ENCODE measurements at regions not wholly inside any gene's neighbourhood (a gene's known extent, or its start where the extent isn't known, plus 50 kb on each side); places are given as distances from the start of the nearest gene placed in this dataset.

DNA sequence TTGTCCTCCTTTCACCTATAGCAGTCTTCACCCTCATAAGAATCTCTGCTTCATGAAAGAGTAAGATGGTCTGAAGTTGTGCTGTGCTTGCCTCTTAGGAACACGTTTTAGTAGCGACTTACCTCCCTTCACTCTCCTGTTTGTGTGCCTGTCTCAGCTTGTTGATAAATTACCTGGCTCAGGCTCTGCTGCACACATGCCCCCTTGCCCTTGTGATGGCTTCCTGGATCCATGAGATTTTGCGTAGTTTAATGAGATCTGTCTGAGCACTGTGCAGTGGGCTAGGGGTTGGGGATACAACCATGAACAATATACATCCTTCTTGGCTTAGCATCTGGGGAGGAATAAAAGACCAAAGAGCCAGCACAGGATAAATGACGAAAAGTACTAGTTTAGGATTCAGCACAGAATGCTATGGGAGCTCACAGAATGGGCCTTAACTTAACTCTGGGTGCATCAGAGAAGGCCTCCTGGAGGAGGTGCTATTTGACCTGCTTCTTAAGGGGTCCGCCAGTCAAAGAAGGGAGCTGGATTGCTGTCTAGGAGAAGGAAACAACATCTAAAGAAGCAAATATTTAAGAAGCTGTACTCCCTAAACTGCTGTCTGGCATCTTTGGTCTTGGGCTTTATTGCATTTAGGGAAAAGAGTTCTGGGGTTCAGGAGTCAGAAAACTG lies 175.7 kb upstream of the PLXNA2 start:
- no peak for ATAC-seq
- H3K4me3 Mint-ChIP-seq: no peak overlapping the region
- no peaks in the 10 kb centered on the region for H3K4me1 Mint-ChIP-seq (ENCODE audit: low read depth)
- no peak for DNase-seq
- H3K9me3 Mint-ChIP-seq: no peaks in the 10 kb centered on the region
- peaks cover 5% of the 10 kb centered on the region for H3K27me3 Mint-ChIP-seq (ENCODE audit: low read depth)
- H3K36me3 Mint-ChIP-seq (ENCODE audit: insufficient read depth): no peaks in the 10 kb centered on the region

DNA sequence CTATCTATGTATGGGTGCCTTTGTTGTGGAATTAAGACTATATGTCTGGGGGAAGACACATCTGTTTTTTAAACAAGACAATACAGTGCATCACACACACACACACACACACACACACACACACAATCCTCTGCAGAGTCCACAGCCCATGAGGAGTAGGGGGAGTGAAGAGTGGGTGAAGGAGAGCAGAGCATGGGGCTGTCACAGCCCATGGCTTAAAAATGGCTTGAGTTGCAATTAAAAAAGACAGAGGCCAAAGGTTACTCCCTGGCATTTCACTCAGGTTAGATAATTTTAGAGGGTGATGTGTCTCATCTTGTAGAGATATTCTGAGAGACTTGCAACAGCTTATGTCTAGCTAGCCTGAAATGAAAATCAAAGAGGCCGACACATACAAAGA lies 176.5 kb upstream of the PLXNA2 start:
- H3K9me3 Mint-ChIP-seq: no peaks in the 10 kb centered on the region
- no peaks in the 10 kb centered on the region for H3K4me1 Mint-ChIP-seq (ENCODE audit: low read depth)
- H3K4me3 Mint-ChIP-seq: no peak overlapping the region
- H3K36me3 Mint-ChIP-seq (ENCODE audit: insufficient read depth): no peaks in the 10 kb centered on the region
- H3K27me3 Mint-ChIP-seq (ENCODE audit: low read depth): peaks cover 5% of the 10 kb centered on the region
- no peak for ATAC-seq
- no peak for DNase-seq

DNA sequence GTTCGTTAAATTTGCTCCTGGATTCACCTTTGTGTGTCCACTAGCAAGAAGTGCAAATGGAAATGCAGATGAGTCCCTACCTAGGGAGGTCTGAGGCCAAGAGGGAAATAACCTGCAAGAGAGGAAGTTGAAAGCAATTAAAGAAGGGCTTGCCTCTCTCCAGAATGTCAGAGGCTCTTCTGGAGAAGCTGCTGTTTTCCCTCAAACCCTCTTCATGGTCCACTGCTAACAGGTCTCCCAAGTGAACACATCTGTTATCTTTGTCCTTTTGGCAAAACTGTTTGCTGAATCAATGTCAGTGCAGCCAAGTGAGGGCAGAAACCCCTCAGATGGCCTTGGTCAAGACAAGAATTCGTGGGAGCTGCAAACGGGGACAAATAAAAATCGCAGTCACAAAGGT lies 177.3 kb upstream of the PLXNA2 start:
- H3K36me3 Mint-ChIP-seq (ENCODE audit: insufficient read depth): no peaks in the 10 kb centered on the region
- DNase-seq (no peak), ATAC-seq (no peak)
- no peak overlapping the region for H3K4me3 Mint-ChIP-seq
- H3K27me3 Mint-ChIP-seq (ENCODE audit: low read depth): peaks cover 4% of the 10 kb centered on the region
- H3K4me1 Mint-ChIP-seq (ENCODE audit: low read depth): no peaks in the 10 kb centered on the region
- H3K9me3 Mint-ChIP-seq: no peaks in the 10 kb centered on the region

DNA sequence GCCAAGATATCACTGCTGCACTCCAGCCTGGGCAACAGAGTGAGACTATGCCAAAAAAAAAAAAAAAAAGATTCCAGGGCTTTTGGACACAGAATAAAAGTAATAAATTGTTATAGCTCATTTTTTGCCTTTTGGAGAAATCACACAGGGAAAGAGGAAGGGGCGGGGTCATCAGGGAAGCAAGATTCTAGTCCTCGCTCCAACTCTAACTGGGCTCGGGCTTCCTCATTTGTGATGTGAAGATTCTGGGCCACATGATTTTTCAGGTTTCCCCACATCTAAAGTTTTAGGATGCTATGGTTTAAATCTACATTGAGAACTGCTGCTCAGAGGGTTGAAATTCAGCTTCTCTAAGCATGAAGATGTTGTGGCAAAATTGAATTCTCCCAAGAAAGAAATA lies 179.3 kb upstream of the PLXNA2 start:
- ATAC-seq: no peak
- H3K27me3 Mint-ChIP-seq (ENCODE audit: low read depth): peaks cover 4% of the 10 kb centered on the region
- H3K36me3 Mint-ChIP-seq (ENCODE audit: insufficient read depth): no peaks in the 10 kb centered on the region
- H3K4me3 Mint-ChIP-seq: no peak overlapping the region
- no peak for DNase-seq
- no peaks in the 10 kb centered on the region for H3K4me1 Mint-ChIP-seq (ENCODE audit: low read depth)
- no peaks in the 10 kb centered on the region for H3K9me3 Mint-ChIP-seq

DNA sequence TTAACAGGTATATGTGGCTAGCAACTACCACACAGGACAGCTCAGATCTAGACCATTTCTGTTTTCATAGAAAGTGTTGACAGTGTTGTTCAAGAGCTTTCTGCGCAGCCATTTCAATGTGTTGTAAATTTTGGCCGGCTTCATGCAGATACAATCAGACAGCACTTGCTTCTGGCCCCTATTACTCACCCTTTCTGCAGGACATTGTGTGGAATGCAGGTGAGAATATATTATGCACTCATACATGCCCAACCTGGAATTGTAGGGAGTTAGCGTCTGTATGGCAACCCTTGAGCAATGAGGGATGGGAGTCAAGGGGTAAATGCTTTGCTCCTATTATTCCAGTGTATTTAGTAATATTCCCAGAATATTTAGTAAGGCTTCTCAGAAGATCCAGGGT lies 180.9 kb upstream of the PLXNA2 start:
- no peaks in the 10 kb centered on the region for H3K9me3 Mint-ChIP-seq
- H3K4me3 Mint-ChIP-seq: no peak overlapping the region
- DNase-seq (no peak), ATAC-seq (no peak)
- no peaks in the 10 kb centered on the region for H3K36me3 Mint-ChIP-seq (ENCODE audit: insufficient read depth)
- H3K4me1 Mint-ChIP-seq (ENCODE audit: low read depth): no peaks in the 10 kb centered on the region
- peaks cover 7% of the 10 kb centered on the region for H3K27me3 Mint-ChIP-seq (ENCODE audit: low read depth)

DNA sequence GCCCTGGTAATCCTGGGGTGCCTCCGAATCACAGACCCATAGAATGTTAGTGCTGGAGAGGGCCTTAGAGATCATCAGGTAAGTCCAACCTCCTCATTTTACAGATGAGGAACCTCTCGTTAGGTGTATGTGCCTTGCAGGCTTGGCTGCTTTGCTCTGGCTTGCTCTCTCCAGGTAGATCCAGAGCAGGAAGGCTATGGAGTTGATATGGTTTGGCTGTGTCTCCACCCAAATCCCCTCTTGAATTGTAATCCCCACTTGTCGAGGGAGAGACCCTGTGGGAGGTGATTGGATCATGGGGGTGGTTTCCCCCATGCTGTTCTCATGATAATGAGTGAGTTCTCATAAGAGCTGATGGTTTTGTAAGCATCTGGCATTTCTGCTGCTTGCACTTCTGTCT lies 186.0 kb upstream of the PLXNA2 start:
- no peaks in the 10 kb centered on the region for H3K9me3 Mint-ChIP-seq
- no peaks in the 10 kb centered on the region for H3K4me1 Mint-ChIP-seq (ENCODE audit: low read depth)
- DNase-seq: no peak
- H3K36me3 Mint-ChIP-seq (ENCODE audit: insufficient read depth): no peaks in the 10 kb centered on the region
- peaks cover 6% of the 10 kb centered on the region for H3K27me3 Mint-ChIP-seq (ENCODE audit: low read depth)
- no peak for ATAC-seq
- no peak overlapping the region for H3K4me3 Mint-ChIP-seq

DNA sequence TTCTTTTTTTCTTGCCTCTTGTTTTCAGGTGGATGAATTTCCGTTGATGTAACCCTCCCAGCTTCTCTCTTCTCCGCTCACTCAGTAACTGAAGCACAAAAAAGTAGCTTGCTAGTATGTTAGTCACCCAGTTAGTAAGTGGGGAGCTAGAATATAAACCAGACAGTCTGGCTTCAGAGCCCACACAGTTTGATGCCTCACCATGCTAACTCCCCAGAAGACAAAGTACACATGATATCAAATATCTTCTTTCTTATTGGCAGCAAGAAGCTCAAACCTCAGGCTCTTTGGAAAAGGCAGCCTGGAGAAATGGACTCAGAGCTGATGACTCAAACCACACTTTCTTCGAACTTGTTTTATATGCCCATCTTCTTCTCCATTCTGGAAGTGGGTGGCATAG lies 187.5 kb upstream of the PLXNA2 start:
- DNase-seq (no peak), ATAC-seq (no peak)
- H3K36me3 Mint-ChIP-seq (ENCODE audit: insufficient read depth): no peaks in the 10 kb centered on the region
- H3K4me3 Mint-ChIP-seq: no peak overlapping the region
- H3K9me3 Mint-ChIP-seq: no peaks in the 10 kb centered on the region
- H3K4me1 Mint-ChIP-seq (ENCODE audit: low read depth): no peaks in the 10 kb centered on the region
- peaks cover 5% of the 10 kb centered on the region for H3K27me3 Mint-ChIP-seq (ENCODE audit: low read depth)

DNA sequence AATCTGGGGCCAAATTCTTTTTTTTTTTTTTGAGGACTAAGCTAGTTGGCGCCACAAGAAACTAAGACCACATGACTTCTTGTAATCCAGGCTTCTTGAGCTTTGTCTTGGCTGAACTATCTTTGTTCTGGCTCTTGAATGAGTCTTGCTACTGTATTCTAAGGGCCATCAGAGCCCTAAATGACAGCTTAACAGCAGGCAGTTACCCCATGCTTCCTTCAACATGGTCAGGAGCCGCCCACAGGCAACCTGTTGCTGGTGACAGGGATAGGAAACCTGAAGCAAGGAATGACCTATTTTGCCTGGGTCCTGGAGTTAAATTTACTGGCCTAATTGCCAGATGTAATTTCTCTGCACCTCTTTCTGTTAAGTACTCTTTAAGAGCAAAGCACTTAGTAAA lies 188.2 kb upstream of the PLXNA2 start:
- Mint-ChIP-seq H3K9me3 (no peaks in the 10 kb centered on the region), H3K36me3 (ENCODE audit: insufficient read depth) (no peaks in the 10 kb centered on the region), H3K27me3 (ENCODE audit: low read depth) (peaks cover 5% of the 10 kb centered on the region), H3K4me1 (ENCODE audit: low read depth) (no peaks in the 10 kb centered on the region), H3K4me3 (no peak overlapping the region)
- ATAC-seq: no peak
- DNase-seq: no peak

DNA sequence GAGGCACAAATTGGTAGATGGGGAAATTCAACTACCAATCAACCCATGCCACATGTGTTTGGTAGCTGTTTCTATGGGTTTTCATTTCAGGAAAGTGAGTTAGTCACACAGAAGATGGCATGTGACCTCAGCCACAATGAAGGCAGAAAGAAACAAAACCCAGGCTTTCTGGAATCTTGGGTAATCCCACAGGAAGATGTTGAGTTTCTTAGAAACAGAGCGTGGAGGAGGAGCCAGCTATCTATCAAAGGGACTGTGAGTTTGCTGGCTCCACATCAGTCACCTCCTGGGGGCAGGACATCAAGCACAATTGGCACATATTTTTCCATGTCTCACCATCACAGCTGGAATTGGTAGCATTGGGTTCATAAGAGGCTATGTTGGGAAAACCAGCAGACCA lies 188.9 kb upstream of the PLXNA2 start:
- no peak overlapping the region for H3K4me3 Mint-ChIP-seq
- no peaks in the 10 kb centered on the region for H3K4me1 Mint-ChIP-seq (ENCODE audit: low read depth)
- ATAC-seq (no peak), DNase-seq (no peak)
- no peaks in the 10 kb centered on the region for H3K9me3 Mint-ChIP-seq
- no peaks in the 10 kb centered on the region for H3K36me3 Mint-ChIP-seq (ENCODE audit: insufficient read depth)
- peaks cover 5% of the 10 kb centered on the region for H3K27me3 Mint-ChIP-seq (ENCODE audit: low read depth)

DNA sequence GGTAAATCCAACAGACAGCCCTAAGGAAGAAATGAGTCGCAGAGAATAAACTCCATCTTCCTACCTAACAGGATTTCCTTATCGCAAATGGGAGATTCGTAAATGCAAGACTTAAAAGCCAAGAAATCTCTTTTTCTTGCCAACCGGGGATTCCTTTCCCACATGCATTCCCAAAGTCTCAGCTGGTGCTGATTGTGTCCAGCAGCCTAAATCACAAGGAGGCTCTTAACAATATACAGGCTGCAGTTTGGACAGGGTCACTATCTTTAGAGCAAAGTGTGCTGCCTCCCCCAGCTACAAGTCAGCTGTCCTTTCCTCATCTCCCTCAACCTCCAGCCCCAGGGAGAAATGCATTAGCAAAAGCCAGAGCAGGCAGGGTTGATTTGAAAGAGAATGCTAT lies 189.8 kb upstream of the PLXNA2 start:
- peaks cover 5% of the 10 kb centered on the region for H3K27me3 Mint-ChIP-seq (ENCODE audit: low read depth)
- DNase-seq (no peak), ATAC-seq (no peak)
- no peak overlapping the region for H3K4me3 Mint-ChIP-seq
- H3K36me3 Mint-ChIP-seq (ENCODE audit: insufficient read depth): no peaks in the 10 kb centered on the region
- H3K4me1 Mint-ChIP-seq (ENCODE audit: low read depth): no peaks in the 10 kb centered on the region
- H3K9me3 Mint-ChIP-seq: peaks cover 3% of the 10 kb centered on the region

DNA sequence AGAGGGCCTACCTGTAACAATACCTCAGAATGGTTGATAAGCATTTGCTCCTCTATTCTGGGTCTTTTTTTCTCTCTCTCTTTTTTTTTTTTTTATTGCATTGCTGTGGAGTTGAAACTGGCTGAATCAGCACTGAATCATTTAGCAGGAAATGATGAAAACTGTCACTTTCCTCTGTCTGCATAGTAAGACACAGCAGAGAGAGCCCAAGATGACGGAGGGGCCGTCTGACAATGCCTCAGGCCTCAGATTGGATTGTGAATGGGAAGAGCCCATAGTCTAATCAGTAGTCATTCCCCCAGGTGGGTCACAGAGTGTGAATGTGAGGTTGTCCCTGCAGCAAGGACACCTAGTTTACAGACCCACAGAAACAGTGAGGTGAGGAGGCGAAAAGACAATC lies 193.2 kb upstream of the PLXNA2 start:
- Mint-ChIP-seq H3K36me3 (ENCODE audit: insufficient read depth) (no peaks in the 10 kb centered on the region), H3K4me3 (no peak overlapping the region), H3K9me3 (peaks cover 10% of the 10 kb centered on the region), H3K27me3 (ENCODE audit: low read depth) (peaks cover 2% of the 10 kb centered on the region), H3K4me1 (ENCODE audit: low read depth) (no peaks in the 10 kb centered on the region)
- DNase-seq: no peak
- peak; percentile 18 to 52 for ATAC-seq

DNA sequence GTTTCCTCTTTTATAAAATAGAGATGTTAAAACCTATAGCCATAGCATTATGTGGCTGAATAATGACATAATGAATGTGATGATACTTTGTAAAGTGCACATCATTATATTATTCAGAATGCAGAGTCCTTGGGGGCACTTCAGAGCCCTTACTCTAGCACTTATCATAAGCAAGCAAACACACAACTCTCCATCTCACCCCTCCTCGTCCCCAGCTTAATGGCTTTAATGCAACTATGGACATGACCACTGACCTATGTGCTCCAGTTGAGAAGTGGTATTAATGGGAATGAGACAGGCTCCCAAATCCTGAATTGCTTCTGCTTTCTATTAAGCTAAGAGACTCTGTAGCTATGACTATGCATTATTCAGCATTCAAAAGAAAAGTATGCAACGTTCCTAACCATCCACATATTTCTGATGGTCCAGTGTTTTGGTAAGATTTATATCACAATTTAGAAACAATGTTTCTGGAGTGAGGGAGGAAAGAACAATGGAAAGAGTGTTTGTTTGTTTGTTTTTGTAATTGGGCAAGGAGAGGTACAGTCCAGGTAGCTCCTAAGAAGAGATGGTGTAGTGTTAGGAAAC lies 194.0 kb upstream of the PLXNA2 start:
- no peak overlapping the region for H3K4me3 Mint-ChIP-seq
- peaks cover 2% of the 10 kb centered on the region for H3K27me3 Mint-ChIP-seq (ENCODE audit: low read depth)
- H3K36me3 Mint-ChIP-seq (ENCODE audit: insufficient read depth): no peaks in the 10 kb centered on the region
- DNase-seq (no peak), ATAC-seq (no peak)
- no peaks in the 10 kb centered on the region for H3K4me1 Mint-ChIP-seq (ENCODE audit: low read depth)
- peaks cover 18% of the 10 kb centered on the region for H3K9me3 Mint-ChIP-seq

DNA sequence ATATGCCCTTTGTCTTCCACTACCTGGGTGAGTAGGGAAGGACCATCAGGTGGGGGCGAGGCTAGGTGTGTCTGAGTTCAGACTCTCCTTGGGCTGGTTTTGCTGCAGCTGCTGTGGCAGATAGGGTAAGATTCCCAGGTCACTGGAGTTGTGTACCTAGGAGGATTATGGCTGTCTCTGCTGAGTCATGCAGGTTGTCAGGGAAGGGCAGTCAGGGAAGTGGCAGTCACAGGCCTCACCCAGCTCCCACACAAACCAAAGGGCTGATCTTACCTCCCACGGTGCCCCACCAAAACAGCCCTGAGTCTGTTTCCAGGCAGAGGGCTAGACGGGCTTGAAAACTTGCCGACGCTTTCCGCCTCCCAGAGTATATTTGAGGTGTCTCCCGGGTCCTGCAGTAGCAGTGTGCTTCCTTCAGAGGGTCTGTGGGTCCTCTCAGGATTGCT lies 201.6 kb upstream of the PLXNA2 start:
- Mint-ChIP-seq H3K4me3 (no peak overlapping the region), H3K36me3 (ENCODE audit: insufficient read depth) (no peaks in the 10 kb centered on the region), H3K9me3 (peaks cover 24% of the 10 kb centered on the region), H3K4me1 (ENCODE audit: low read depth) (no peaks in the 10 kb centered on the region), H3K27me3 (ENCODE audit: low read depth) (peaks cover 15% of the 10 kb centered on the region)
- ATAC-seq (no peak), DNase-seq (no peak)

DNA sequence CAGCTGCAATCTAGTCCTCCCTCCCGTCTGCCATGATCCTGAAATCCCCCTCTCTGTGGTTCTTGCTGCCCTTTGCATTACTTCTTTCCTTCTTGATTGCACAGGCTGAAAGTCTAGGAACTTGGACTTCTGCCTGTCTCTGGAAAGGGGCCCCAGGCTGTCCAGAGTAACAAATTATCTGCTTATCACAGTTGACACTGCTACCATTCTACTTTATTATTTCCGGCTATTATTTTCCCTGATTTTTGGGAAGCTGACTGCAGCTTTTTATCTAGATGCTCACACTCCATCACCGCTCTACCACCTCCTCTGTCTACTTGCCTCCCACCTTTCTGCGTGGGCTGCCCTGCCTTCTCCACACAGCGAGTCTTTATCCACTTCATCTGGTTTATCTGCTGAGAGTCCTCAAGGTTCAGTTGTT lies 202.1 kb upstream of the PLXNA2 start:
- no peaks in the 10 kb centered on the region for H3K4me1 Mint-ChIP-seq (ENCODE audit: low read depth)
- H3K36me3 Mint-ChIP-seq (ENCODE audit: insufficient read depth): no peaks in the 10 kb centered on the region
- peaks cover 23% of the 10 kb centered on the region for H3K9me3 Mint-ChIP-seq
- H3K27me3 Mint-ChIP-seq (ENCODE audit: low read depth): peaks cover 15% of the 10 kb centered on the region
- ATAC-seq: no peak
- DNase-seq: no peak
- no peak overlapping the region for H3K4me3 Mint-ChIP-seq

DNA sequence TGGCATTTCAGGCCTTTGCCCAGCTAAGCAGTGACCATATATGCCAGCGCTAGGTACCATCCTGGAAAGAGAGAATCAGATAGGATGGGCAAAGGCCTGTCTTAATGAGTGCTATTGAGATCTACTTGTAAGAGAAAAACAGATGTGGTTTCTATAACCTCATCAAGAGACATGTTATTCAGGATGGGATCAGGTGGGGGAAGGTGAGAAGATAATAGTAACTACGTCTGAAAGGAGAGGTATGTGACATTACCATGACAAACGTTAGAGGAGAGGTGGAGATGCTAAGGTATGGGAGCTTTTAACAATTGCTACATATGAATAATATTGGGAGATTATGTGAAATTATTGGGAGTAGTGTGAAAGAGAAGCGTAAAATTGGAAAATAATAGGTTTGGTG lies 204.2 kb upstream of the PLXNA2 start:
- DNase-seq (no peak), ATAC-seq (no peak)
- H3K9me3 Mint-ChIP-seq: peaks cover 7% of the 10 kb centered on the region
- peaks cover 15% of the 10 kb centered on the region for H3K27me3 Mint-ChIP-seq (ENCODE audit: low read depth)
- no peaks in the 10 kb centered on the region for H3K36me3 Mint-ChIP-seq (ENCODE audit: insufficient read depth)
- no peaks in the 10 kb centered on the region for H3K4me1 Mint-ChIP-seq (ENCODE audit: low read depth)
- no peak overlapping the region for H3K4me3 Mint-ChIP-seq

Data from activated T-cell treated with anti-CD3 and anti-CD28 coated beads, Interleukin-2, amount 50 U/mL, for 4 hours (primary cell).